DND-41 (cell line): ENCODE measurements at regions not wholly inside any gene's neighbourhood (a gene's known extent, or its start where the extent isn't known, plus 50 kb on each side); places are given as distances from the start of the nearest gene placed in this dataset.

ENCODE experiments used
- ATAC-seq: fragments of 200-7000 bp; cut with Tn5 transposase; 3 replicates; pipeline ENCODE4 v1.9.1; 2021; ENCODE audit warnings: low read depth; ENCODE audit not compliant: insufficient read depth
- DNase-seq: peaks from one replicate; pipeline ENCODE4 v3.0.0-alpha.2; 2020
- H2AFZ ChIP-seq: 2 replicates; pipeline ENCODE4 v1.6.0; 2012; ENCODE audit warnings: low read depth, low read length
- H3K27ac ChIP-seq: 2 replicates; pipeline ENCODE4 v1.5.1; 2012; ENCODE audit warnings: low read length, inconsistent platforms
- H3K27me3 ChIP-seq: fragments of 200-600 bp; sonication (generic); 2 replicates; pipeline ENCODE4 v1.6.0; 2012; ENCODE audit warnings: low read length, mild to moderate bottlenecking, inconsistent platforms; ENCODE audit not compliant: insufficient read depth, poor library complexity
- H3K36me3 ChIP-seq: 2 replicates; pipeline ENCODE4 v1.5.1; 2012; ENCODE audit warnings: low read length, inconsistent platforms; ENCODE audit not compliant: insufficient read depth
- H3K4me1 ChIP-seq: 2 replicates; pipeline ENCODE4 v1.5.1; 2012; ENCODE audit warnings: mild to moderate bottlenecking, low read length; ENCODE audit not compliant: insufficient read depth
- H3K4me2 ChIP-seq: 2 replicates; pipeline ENCODE4 v1.6.0; 2012; ENCODE audit warnings: mild to moderate bottlenecking, moderate library complexity, low read length, inconsistent platforms; ENCODE audit not compliant: insufficient read depth
- H3K4me3 ChIP-seq, 2 experiments: fragments of 200-600 bp in 1 of 2; shearing (Covaris generic) in 1 of 2; 2 replicates each; pipeline ENCODE4 v1.5.1; 2012 to 2016; ENCODE audit warnings: inconsistent platforms in 2 of 2, low read length in 2 of 2, mild to moderate bottlenecking in 2 of 2, low read depth in 1 of 2, moderate library complexity in 1 of 2
- H3K79me2 ChIP-seq: 2 replicates; pipeline ENCODE4 v1.6.0; 2012; ENCODE audit warnings: low read length, inconsistent platforms; ENCODE audit not compliant: insufficient read depth
- H3K9ac ChIP-seq: 2 replicates; pipeline ENCODE4 v1.6.0; 2012; ENCODE audit warnings: low read depth, mild to moderate bottlenecking, inconsistent platforms, low read length, moderate library complexity
- H3K9me3 ChIP-seq: 2 replicates; pipeline ENCODE4 v1.5.1; 2012; ENCODE audit warnings: low read length, moderate library complexity, mild to moderate bottlenecking, inconsistent platforms; ENCODE audit not compliant: insufficient read depth, severe bottlenecking
- H4K20me1 ChIP-seq: 2 replicates; pipeline ENCODE4 v1.6.0; 2012; ENCODE audit warnings: low read length; ENCODE audit not compliant: insufficient read depth
- EZH2 ChIP-seq: IDR thresholded peaks from 3 replicates; pipeline ENCODE4 v1.6.1; 2012; ENCODE audit warnings: borderline replicate concordance, low read depth, mild to moderate bottlenecking, moderate library complexity, low read length, inconsistent platforms; ENCODE audit not compliant: severe bottlenecking
- TF ChIP-seq, protein P1 (sequence below): IDR thresholded peaks from 2 replicates; pipeline ENCODE4 v1.5.1; 2012; ENCODE audit warnings: borderline replicate concordance, low read length, moderate library complexity, mild to moderate bottlenecking; ENCODE audit not compliant: poor library complexity, severe bottlenecking; ENCODE audit errors: extremely low read depth

DNA sequence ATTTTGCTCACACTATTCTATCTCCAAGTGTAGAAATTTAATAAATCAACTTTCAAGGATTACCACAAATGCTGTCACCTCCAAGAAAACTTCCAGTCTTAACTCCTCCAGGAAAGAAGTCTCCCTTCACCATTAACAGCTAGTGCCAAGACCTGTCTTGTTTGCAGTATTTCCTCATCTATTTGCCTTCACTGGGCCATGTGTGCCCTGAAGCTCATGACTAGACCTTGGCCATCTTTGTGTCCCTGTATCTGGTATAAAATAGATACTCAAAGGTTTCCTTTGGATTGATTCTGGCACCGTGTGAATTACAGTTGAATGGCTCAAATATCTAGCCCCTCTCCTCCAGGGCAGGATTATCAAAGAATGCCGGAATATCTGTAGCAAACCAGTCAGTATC lies 346.7 kb upstream of the KLF4 start:
- Histone ChIP-seq H2AFZ (no peak overlapping the region), H3K36me3 (no peaks in the 10 kb centered on the region), H3K4me2 (no peak overlapping the region), H4K20me1 (no peaks in the 10 kb centered on the region), H3K79me2 (no peaks in the 10 kb centered on the region), H3K27ac (no peak overlapping the region), H3K27me3 (no peaks in the 10 kb centered on the region), H3K9ac (no peak overlapping the region), H3K9me3 (no peaks in the 10 kb centered on the region), H3K4me1 (no peaks in the 10 kb centered on the region), H3K4me3 (no peak overlapping the region)
- TF ChIP-seq, protein P1, sequence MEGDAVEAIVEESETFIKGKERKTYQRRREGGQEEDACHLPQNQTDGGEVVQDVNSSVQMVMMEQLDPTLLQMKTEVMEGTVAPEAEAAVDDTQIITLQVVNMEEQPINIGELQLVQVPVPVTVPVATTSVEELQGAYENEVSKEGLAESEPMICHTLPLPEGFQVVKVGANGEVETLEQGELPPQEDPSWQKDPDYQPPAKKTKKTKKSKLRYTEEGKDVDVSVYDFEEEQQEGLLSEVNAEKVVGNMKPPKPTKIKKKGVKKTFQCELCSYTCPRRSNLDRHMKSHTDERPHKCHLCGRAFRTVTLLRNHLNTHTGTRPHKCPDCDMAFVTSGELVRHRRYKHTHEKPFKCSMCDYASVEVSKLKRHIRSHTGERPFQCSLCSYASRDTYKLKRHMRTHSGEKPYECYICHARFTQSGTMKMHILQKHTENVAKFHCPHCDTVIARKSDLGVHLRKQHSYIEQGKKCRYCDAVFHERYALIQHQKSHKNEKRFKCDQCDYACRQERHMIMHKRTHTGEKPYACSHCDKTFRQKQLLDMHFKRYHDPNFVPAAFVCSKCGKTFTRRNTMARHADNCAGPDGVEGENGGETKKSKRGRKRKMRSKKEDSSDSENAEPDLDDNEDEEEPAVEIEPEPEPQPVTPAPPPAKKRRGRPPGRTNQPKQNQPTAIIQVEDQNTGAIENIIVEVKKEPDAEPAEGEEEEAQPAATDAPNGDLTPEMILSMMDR: no peak
- TF ChIP-seq EZH2: no peak
- DNase-seq (no peak), ATAC-seq (no peak)

DNA sequence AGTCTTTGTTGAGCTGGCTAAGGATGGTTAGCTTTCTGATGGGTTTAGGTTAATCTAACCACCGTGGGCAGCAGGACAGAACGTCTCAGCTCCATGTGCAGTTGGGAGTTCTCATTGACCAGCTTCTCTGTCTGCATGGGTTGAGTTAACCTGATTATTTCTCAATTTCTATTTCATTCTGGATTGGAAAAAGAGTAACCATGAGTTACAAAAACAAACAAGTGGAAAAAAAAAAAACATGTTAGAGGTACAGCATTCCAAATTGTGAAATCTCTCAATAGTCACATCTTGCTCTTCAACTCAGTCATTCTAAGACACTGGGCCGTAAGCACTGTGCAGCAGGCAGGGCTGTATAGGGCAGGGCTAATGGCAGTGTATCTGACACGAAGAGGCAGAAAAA lies 343.7 kb upstream of the KLF4 start:
- Histone ChIP-seq H3K9ac (no peak overlapping the region), H2AFZ (no peak overlapping the region), H3K27ac (no peak overlapping the region), H3K9me3 (no peaks in the 10 kb centered on the region), H3K36me3 (no peaks in the 10 kb centered on the region), H3K4me3 (no peak overlapping the region), H3K27me3 (no peaks in the 10 kb centered on the region), H4K20me1 (no peaks in the 10 kb centered on the region), H3K4me1 (no peaks in the 10 kb centered on the region), H3K4me2 (no peak overlapping the region), H3K79me2 (no peaks in the 10 kb centered on the region)
- TF ChIP-seq, protein P1: no peak
- TF ChIP-seq EZH2: no peak
- DNase-seq: no peak
- no peak for ATAC-seq

DNA sequence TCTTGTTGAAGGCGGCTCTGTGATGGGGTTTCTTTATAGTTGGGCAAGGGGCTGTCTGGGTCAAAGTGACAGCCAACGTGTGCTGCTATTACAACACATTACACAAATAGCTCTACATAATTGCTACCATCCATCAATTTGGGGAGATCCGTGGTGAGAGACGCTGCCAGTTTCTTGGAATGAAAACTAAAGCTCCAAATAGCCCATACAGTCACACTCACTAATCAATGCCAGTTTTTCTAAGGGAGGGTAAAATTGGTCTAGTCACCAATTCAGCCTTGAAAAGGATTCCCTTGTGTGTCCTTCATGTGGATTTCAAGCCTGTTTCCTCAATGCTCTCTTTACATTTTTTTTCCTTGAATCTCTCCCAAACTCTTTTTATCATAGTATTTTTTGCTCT lies 343.3 kb upstream of the KLF4 start:
- Histone ChIP-seq H3K4me3 (no peak overlapping the region), H4K20me1 (no peaks in the 10 kb centered on the region), H3K27ac (no peak overlapping the region), H3K4me2 (no peak overlapping the region), H3K36me3 (no peaks in the 10 kb centered on the region), H3K9me3 (no peaks in the 10 kb centered on the region), H3K79me2 (no peaks in the 10 kb centered on the region), H3K9ac (no peak overlapping the region), H3K4me1 (no peaks in the 10 kb centered on the region), H2AFZ (no peak overlapping the region), H3K27me3 (no peaks in the 10 kb centered on the region)
- DNase-seq: no peak
- TF ChIP-seq, protein P1: no peak
- TF ChIP-seq EZH2: no peak
- ATAC-seq: no peak

DNA sequence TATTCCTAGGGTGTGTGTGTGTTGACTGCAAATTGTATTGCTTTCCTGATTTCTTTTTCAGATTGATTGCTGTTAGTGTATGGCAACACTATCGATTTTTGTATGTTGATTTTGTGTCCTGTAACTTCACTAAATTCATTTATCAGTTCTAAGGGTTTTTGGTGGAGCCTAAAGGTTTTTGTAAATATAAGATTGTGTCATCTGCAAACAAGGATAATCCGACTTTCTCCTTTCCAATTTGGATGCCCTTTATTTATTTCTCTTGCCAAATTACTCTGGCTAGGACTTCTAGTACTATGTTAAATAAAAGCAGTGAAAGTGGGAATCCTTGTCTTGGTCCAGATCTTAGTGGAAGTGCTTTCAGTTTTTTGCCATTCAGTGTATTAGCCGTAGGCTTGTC lies 340.9 kb upstream of the KLF4 start:
- H3K4me1 ChIP-seq: no peaks in the 10 kb centered on the region
- no peak overlapping the region for H3K4me2 ChIP-seq
- H3K9me3 ChIP-seq: no peaks in the 10 kb centered on the region
- H4K20me1 ChIP-seq: no peaks in the 10 kb centered on the region
- ATAC-seq: no peak
- no peak for DNase-seq
- H2AFZ ChIP-seq: no peak overlapping the region
- H3K9ac ChIP-seq: no peak overlapping the region
- no peaks in the 10 kb centered on the region for H3K36me3 ChIP-seq
- no peaks in the 10 kb centered on the region for H3K79me2 ChIP-seq
- H3K27ac ChIP-seq: no peak overlapping the region
- TF ChIP-seq, protein P1: no peak
- no peak for TF ChIP-seq EZH2
- H3K27me3 ChIP-seq: no peaks in the 10 kb centered on the region
- no peak overlapping the region for H3K4me3 ChIP-seq
